Upper lobe of left lung (tissue), 4 donors: ENCODE measurements at regions not wholly inside any gene's neighbourhood (a gene's known extent, or its start where the extent isn't known, plus 50 kb on each side); places are given as distances from the start of the nearest gene placed in this dataset.

Source experiments
- POLR2A ChIP-seq, 4 donors: fragments of 450-650 bp; IDR thresholded peaks; one replicate each; pipeline ENCODE4 v1.5.1; 2016 to 2017; ENCODE audit warnings: antibody characterized with exemption in 4 of 4, mild to moderate bottlenecking in 2 of 4
- TF ChIP-seq, protein P1 (sequence below), 6 experiments: fragments of 450-650 bp in 4 of 6; fragments of 200-600 bp in 2 of 6; sonication (generic) in 2 of 6; IDR thresholded peaks; one replicate each; pipeline ENCODE4 v1.5.1; 2016 to 2019; ENCODE audit warnings: antibody characterized with exemption in 6 of 6

DNA sequence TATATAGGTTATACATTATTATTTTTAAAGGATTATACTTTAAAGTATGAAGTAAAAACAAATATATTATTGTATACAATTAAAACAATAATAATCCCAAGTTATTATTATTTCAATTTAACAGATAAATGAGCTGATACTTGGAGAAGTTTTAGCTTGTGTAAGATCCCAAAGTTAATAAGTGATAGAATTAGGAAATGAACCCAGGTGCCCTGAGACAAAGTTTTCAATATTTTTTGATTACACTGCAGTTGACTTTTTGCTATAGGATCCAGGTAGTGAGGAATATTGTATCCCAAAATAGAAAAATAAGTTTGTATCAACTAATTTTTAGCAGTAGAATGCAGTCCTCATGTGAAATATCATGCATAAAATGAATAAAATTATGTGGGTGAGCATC is 543.2 kb upstream of the ZNF608 start:
- TF ChIP-seq, protein P1, sequence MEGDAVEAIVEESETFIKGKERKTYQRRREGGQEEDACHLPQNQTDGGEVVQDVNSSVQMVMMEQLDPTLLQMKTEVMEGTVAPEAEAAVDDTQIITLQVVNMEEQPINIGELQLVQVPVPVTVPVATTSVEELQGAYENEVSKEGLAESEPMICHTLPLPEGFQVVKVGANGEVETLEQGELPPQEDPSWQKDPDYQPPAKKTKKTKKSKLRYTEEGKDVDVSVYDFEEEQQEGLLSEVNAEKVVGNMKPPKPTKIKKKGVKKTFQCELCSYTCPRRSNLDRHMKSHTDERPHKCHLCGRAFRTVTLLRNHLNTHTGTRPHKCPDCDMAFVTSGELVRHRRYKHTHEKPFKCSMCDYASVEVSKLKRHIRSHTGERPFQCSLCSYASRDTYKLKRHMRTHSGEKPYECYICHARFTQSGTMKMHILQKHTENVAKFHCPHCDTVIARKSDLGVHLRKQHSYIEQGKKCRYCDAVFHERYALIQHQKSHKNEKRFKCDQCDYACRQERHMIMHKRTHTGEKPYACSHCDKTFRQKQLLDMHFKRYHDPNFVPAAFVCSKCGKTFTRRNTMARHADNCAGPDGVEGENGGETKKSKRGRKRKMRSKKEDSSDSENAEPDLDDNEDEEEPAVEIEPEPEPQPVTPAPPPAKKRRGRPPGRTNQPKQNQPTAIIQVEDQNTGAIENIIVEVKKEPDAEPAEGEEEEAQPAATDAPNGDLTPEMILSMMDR (IDR thresholded peaks at IDR 0.05), result no peak
- TF ChIP-seq POLR2A (IDR thresholded peaks at IDR 0.05), result no peak
